H1 (cell line): ENCODE measurements at regions not wholly inside any gene's neighbourhood (a gene's known extent, or its start where the extent isn't known, plus 50 kb on each side); places are given as distances from the start of the nearest gene placed in this dataset.

Source experiments
- CTCF ChIA-PET: fragments of 300-600 bp; sonication (Branson Sonifier 250); formaldehyde crosslinking; loops from one replicate; lab custom pipeline; 2021; ENCODE audit not compliant: partially characterized antibody; lab: Charles Lee
- POLR2A ChIA-PET: fragments of 300-600 bp; sonication (Branson Sonifier 250); formaldehyde crosslinking; loops from one replicate; lab custom pipeline; 2021; ENCODE audit warnings: inconsistent platforms; ENCODE audit not compliant: partially characterized antibody; lab: Charles Lee
- DNase-seq, 2 experiments: peaks; one replicate each; pipeline versions ENCODE4 v3.0.0 to v3.0.0-alpha.2; 2010 to 2022; ENCODE audit warnings: low spot score in 2 of 2, low read depth in 1 of 2, mixed read lengths in 1 of 2
- FAIRE-seq: peaks from 2 replicates; lab custom pipeline; 2011; peaks lifted over from hg19 to GRCh38; lab: Jason Lieb, UNC
- H2AFZ ChIP-seq: 2 replicates; pipeline ENCODE4 v1.8.1; 2012; ENCODE audit warnings: low read length, inconsistent platforms
- H2AK5ac ChIP-seq: 2 replicates; pipeline ENCODE4 v1.6.1; 2013; ENCODE audit warnings: low read depth, low read length
- H2BK120ac ChIP-seq: replicated peaks from 2 replicates; pipeline ENCODE3; 2013; ENCODE audit warnings: low read depth, low read length, inconsistent platforms
- H2BK12ac ChIP-seq: 2 replicates; pipeline ENCODE4 v1.6.1; 2013; ENCODE audit warnings: low read depth, low read length
- H2BK15ac ChIP-seq: 2 replicates; pipeline ENCODE4 v1.6.1; 2013; ENCODE audit warnings: low read length
- H2BK20ac ChIP-seq: 2 replicates; pipeline ENCODE4 v1.6.1; 2013; ENCODE audit warnings: low read length
- H2BK5ac ChIP-seq: 2 replicates; pipeline ENCODE4 v1.6.1; 2013; ENCODE audit warnings: low read depth, low read length
- H3K14ac ChIP-seq: 2 replicates; pipeline ENCODE4 v1.6.1; 2013; ENCODE audit warnings: inconsistent platforms; ENCODE audit not compliant: insufficient read length
- H3K18ac ChIP-seq: 2 replicates; pipeline ENCODE4 v1.6.1; 2013; ENCODE audit warnings: low read length; ENCODE audit errors: extremely low read depth
- H3K23ac ChIP-seq: 2 replicates; pipeline ENCODE4 v1.6.1; 2013; ENCODE audit warnings: inconsistent platforms; ENCODE audit not compliant: insufficient read length
- H3K23me2 ChIP-seq: 2 replicates; pipeline ENCODE4 v1.6.1; 2013; ENCODE audit warnings: low read depth, low read length
- H3K27ac ChIP-seq: 2 replicates; pipeline ENCODE4 v1.6.1; 2011; ENCODE audit warnings: low read depth, low read length, inconsistent platforms
- H3K27me3 ChIP-seq, 4 experiments: replicated peaks in 1 of 4; 1 replicate in 1 of 4; 2 replicates in 3 of 4; pipeline versions ENCODE4 v1.6.1 to v1.8.1; 2011 to 2013; ENCODE audit warnings: low read length in 3 of 4, mild to moderate bottlenecking in 3 of 4, inconsistent platforms in 2 of 4, mixed read lengths in 2 of 4, moderate library complexity in 1 of 4; ENCODE audit not compliant: control insufficient read depth in 3 of 4, insufficient read depth in 3 of 4; ENCODE audit errors: extremely low read depth in 1 of 4
- H3K36me3 ChIP-seq, 4 experiments: 2 replicates each; pipeline versions ENCODE4 v1.6.1 to v1.8.1; 2011 to 2013; ENCODE audit warnings: mild to moderate bottlenecking in 4 of 4, low read length in 3 of 4, moderate library complexity in 2 of 4, control low read depth in 1 of 4, inconsistent platforms in 1 of 4; ENCODE audit not compliant: insufficient read depth in 4 of 4, control insufficient read depth in 2 of 4
- H3K4ac ChIP-seq: replicated peaks from 2 replicates; pipeline ENCODE3; 2013; ENCODE audit warnings: low read length, low read depth, mixed read lengths, inconsistent platforms; ENCODE audit not compliant: insufficient read length
- H3K4me1 ChIP-seq, 4 experiments: replicated peaks in 1 of 4; 1 replicate in 1 of 4; 2 replicates in 3 of 4; pipeline versions ENCODE4 v1.6.1 to v1.8.1; 2011 to 2013; ENCODE audit warnings: low read length in 3 of 4, inconsistent platforms in 2 of 4, mixed read lengths in 1 of 4; ENCODE audit not compliant: insufficient read depth in 4 of 4, control insufficient read depth in 3 of 4
- H3K4me2 ChIP-seq, 2 experiments: 2 replicates each; pipeline versions ENCODE4 v1.6.1 to v1.8.1; 2011 to 2013; ENCODE audit warnings: low read depth in 2 of 2, low read length in 2 of 2, control low read depth in 1 of 2, inconsistent platforms in 1 of 2, mild to moderate bottlenecking in 1 of 2; ENCODE audit not compliant: insufficient read depth in 1 of 2
- H3K4me3 ChIP-seq, 4 experiments: fragments of 200-600, 300-600 bp in 1 of 4; sonication (generic), shearing (Covaris generic), sonication (Bioruptor Twin) in 1 of 4; 2 replicates each; pipeline versions ENCODE4 v1.5.1 to v1.8.1; 2011 to 2016; ENCODE audit warnings: low read length in 4 of 4, low read depth in 3 of 4, control low read depth in 2 of 4, inconsistent platforms in 2 of 4, mild to moderate bottlenecking in 2 of 4, mixed read lengths in 1 of 4, moderate library complexity in 1 of 4; ENCODE audit not compliant: insufficient read depth in 2 of 4; ENCODE audit errors: extremely low read depth in 1 of 4
- H3K56ac ChIP-seq: replicated peaks from 2 replicates; pipeline ENCODE3; 2013; ENCODE audit warnings: low read depth, mild to moderate bottlenecking, mixed read lengths, low read length, inconsistent platforms; ENCODE audit not compliant: insufficient read length
- H3K79me1 ChIP-seq: 2 replicates; pipeline ENCODE4 v1.6.1; 2013; ENCODE audit warnings: low read depth, low read length, control low read depth
- H3K79me2 ChIP-seq, 2 experiments: 2 replicates each; pipeline versions ENCODE4 v1.6.1 to v1.8.1; 2012 to 2013; ENCODE audit warnings: low read length in 2 of 2, mild to moderate bottlenecking in 2 of 2, inconsistent platforms in 1 of 2; ENCODE audit not compliant: insufficient read depth in 2 of 2, control insufficient read depth in 1 of 2
- H3K9ac ChIP-seq, 4 experiments: replicated peaks in 1 of 4; 1 replicate in 1 of 4; 2 replicates in 3 of 4; pipeline versions ENCODE4 v1.6.1 to v1.8.1; 2011 to 2013; ENCODE audit warnings: low read depth in 3 of 4, low read length in 3 of 4, control low read depth in 2 of 4, mild to moderate bottlenecking in 2 of 4, moderate library complexity in 2 of 4, inconsistent platforms in 1 of 4; ENCODE audit errors: extremely low read depth in 1 of 4
- H3K9me3 ChIP-seq, 2 experiments: 2 replicates each; pipeline versions ENCODE4 v1.6.1 to v1.8.1; 2012 to 2013; ENCODE audit warnings: mild to moderate bottlenecking in 2 of 2, moderate library complexity in 2 of 2, control low read depth in 1 of 2, inconsistent platforms in 1 of 2, low read depth in 1 of 2, low read length in 1 of 2, mixed read lengths in 1 of 2; ENCODE audit not compliant: insufficient read depth in 2 of 2
- H4K20me1 ChIP-seq, 2 experiments: replicated peaks in 1 of 2; 2 replicates each; pipeline versions ENCODE3 to v1.8.1; 2011 to 2013; ENCODE audit warnings: inconsistent platforms in 2 of 2, low read length in 2 of 2, mild to moderate bottlenecking in 1 of 2; ENCODE audit not compliant: insufficient read depth in 2 of 2, control insufficient read depth in 1 of 2
- H4K5ac ChIP-seq: 2 replicates; pipeline ENCODE4 v1.6.1; 2013; ENCODE audit warnings: low read length, low read depth, mixed read lengths, inconsistent platforms; ENCODE audit not compliant: insufficient read length
- H4K8ac ChIP-seq: 2 replicates; pipeline ENCODE4 v1.8.0; 2013; ENCODE audit warnings: mild to moderate bottlenecking, moderate library complexity, low read length, inconsistent platforms; ENCODE audit not compliant: insufficient read depth; ENCODE audit errors: extremely low read depth
- H4K91ac ChIP-seq: replicated peaks from 2 replicates; pipeline ENCODE3; 2013; ENCODE audit warnings: low read length, mixed read lengths, inconsistent platforms; ENCODE audit not compliant: insufficient read length
- GABPA ChIP-seq: IDR thresholded peaks from 2 replicates; pipeline ENCODE4 v1.6.1; 2011; ENCODE audit warnings: mild to moderate bottlenecking, low read length, moderate library complexity, borderline replicate concordance; ENCODE audit not compliant: insufficient read depth
- WGBS, 2 experiments: shearing (Covaris generic) in 1 of 2; methylation state at CpG; one replicate each; pipeline versions ENCODE4 v1.1.6 to v1.1.7; 2013 to 2015; ENCODE audit warnings: low lambda C conversion rate in 2 of 2, mixed read lengths in 2 of 2, inconsistent platforms in 1 of 2, low coverage in 1 of 2, missing lambda C conversion rate in 1 of 2; ENCODE audit not compliant: insufficient replicate concordance in 2 of 2, insufficient coverage in 1 of 2, insufficient read length in 1 of 2; ENCODE audit errors: extremely low coverage in 1 of 2, missing lambda C conversion rate in 1 of 2; 5-methylcytosine and 5-hydroxymethylcytosine counted together

- Histone ChIP-seq H2BK120ac (no peak overlapping the region), H4K91ac (no peak overlapping the region), H3K36me3 (no peaks in the 10 kb centered on the region), H3K18ac (no peak overlapping the region; the same call in 1 of the 2 replicates), H3K4me3 (no peak overlapping the region), H4K20me1 (no peaks in the 10 kb centered on the region), H2AFZ (no peak overlapping the region), H2BK12ac (no peak overlapping the region), H3K79me1 (no peaks in the 10 kb centered on the region), H3K9ac (no peak overlapping the region; a peak in 1 of 7 replicates), H3K4ac (no peak overlapping the region), H2AK5ac (no peak overlapping the region), H2BK20ac (no peak overlapping the region), H4K5ac (no peak overlapping the region), H3K79me2 (no peaks in the 10 kb centered on the region), H3K4me2 (no peak overlapping the region), H3K14ac (no peak overlapping the region), H3K27ac (no peak overlapping the region), H4K8ac (no peak overlapping the region), H3K9me3 (no peaks in the 10 kb centered on the region; a peak in 2 of 4 replicates), H2BK5ac (no peak overlapping the region), H2BK15ac (no peak overlapping the region), H3K27me3 (no peaks in the 10 kb centered on the region), H3K56ac (no peak overlapping the region), H3K23me2 (no peaks in the 10 kb centered on the region), H3K23ac (no peak overlapping the region), H3K4me1 (peaks cover 0 to 2% (median under 1%) of the 10 kb centered on the region in 4 experiments; a peak in 2 of 7 replicates)
- FAIRE-seq (no peak), DNase-seq (no peak)
- ChIA-PET CTCF (no interaction called here), POLR2A (no interaction called here)
- TF ChIP-seq GABPA: no peak
- 82% methylated on average over 2 of the region's 2 CpGs; no CpG with 5 or more reads in 1 of the 2 experiments for WGBS, 2 experiments
These were observed 168.1 kb upstream of the SOX21 start for GRCh38 chr13:94880463-94880862.
